H1 (cell line): ENCODE measurements at regions not wholly inside any gene's neighbourhood (a gene's known extent, or its start where the extent isn't known, plus 50 kb on each side); places are given as distances from the start of the nearest gene placed in this dataset.

ENCODE experiments used
- BRCA1 ChIP-seq: IDR thresholded peaks from 2 replicates; pipeline ENCODE4 v1.6.1; 2012; ENCODE audit warnings: low read depth, low read length, improper control_type of control experiment
- KDM5A ChIP-seq: fragments of 200-600 bp; IDR thresholded peaks from 2 replicates; pipeline ENCODE4 v1.7.1; 2012; ENCODE audit warnings: mild to moderate bottlenecking, low read length, inconsistent platforms, mixed read lengths
- ZNF274 ChIP-seq: IDR thresholded peaks from 2 replicates; pipeline ENCODE4 v1.7.0; 2012; ENCODE audit warnings: low read length, borderline replicate concordance; ENCODE audit errors: extremely low read depth
- TF ChIP-seq, protein P1 (sequence below): IDR thresholded peaks from 2 replicates; pipeline ENCODE4 v1.6.1; 2012; ENCODE audit warnings: inconsistent platforms

DNA sequence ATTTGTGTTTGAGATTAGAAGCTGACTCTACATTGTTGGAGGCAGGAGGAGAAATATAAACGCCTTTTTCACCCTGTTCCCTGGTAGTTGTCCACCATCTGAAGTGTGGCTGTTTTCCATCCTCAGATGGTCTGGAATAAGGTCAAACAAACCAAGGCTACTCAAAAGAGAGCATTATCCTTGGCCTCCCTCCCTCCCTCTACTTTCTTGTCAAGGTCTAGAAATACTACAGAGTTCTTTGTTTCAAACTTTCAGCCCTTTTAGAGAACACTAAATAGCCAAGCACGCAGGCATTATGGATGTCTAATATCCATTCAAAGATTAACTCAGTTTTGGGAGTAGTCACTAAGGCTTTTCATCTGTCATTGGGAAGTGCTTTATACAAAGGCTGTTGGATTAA, 215.8 kb upstream of the ITGA4 start (continued):
- TF ChIP-seq KDM5A: no peak
- no peak for TF ChIP-seq ZNF274
- TF ChIP-seq BRCA1: no peak
- TF ChIP-seq, protein P1, sequence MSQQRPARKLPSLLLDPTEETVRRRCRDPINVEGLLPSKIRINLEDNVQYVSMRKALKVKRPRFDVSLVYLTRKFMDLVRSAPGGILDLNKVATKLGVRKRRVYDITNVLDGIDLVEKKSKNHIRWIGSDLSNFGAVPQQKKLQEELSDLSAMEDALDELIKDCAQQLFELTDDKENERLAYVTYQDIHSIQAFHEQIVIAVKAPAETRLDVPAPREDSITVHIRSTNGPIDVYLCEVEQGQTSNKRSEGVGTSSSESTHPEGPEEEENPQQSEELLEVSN: no peak
